ENCODE measurements at regions not wholly inside any gene's neighbourhood (a gene's known extent, or its start where the extent isn't known, plus 50 kb on each side); places are given as distances from the start of the nearest gene placed in this dataset.

DNA sequence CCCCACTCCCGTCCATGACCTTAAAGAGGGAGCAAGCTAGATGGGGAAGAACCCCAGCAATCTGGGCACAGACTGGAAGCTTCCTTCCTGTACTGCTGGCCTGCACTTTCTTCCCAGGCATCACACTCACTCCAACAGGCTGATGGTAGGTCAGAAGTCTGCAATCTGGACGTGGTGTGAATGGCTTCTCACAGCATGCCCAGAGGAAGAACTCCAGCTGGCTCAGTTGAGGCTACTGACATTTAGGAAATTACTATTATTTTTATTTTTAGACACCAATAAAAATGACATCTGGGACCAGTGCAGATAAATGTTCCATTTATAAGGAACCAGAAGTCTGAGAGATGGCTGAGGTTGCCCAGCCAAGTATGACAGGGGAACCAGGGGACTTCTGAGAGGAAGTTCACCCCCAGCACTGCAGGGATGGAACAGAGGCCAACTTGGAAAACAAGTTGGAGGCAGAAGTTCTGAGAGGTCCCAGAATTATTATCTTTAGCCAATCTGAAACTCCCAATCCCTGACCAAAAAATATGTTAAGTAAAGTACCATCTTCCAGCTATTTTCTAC is 163.8 kb upstream of the CTNNB1 start:
- no peak for DNase-seq (ENCODE audit: extremely low read depth in 1 of 11, low read depth in 9 of 11, low spot score in 4 of 11)

DNA sequence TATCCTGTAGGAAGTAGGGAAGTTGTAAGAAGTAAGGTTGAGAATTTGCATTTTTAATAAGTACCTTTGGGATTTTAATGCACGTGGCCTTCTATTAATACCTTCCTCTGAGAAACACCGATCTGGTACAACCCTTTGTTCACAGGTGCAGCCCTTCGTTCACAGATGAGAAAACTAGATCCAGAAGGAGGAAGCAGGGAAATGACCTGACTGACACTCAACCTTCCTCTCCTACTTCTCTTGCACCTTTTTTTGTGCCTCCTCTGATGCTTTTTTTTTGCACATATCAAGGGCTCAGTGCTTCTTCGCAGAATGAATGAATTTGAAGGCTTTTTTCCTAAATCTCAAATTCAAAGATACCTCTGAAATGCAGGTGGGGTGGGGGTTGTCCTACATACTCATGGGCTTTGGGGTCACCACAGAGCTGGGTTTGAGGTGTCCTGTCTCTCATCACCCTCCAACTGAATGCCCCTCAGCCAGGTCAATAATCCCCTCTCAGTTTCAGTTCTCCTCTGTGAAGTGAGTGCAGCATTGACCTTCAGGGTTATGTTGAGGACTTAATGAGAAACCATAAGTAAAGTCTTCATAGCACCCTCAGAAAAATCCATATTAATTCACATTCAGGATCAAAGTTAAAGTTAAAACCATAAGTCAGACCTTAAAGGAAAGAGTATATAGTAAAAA is 161.5 kb upstream of the CTNNB1 start:
- DNase-seq (ENCODE audit: extremely low read depth in 1 of 11, low read depth in 9 of 11, low spot score in 4 of 11), result no peak

DNA sequence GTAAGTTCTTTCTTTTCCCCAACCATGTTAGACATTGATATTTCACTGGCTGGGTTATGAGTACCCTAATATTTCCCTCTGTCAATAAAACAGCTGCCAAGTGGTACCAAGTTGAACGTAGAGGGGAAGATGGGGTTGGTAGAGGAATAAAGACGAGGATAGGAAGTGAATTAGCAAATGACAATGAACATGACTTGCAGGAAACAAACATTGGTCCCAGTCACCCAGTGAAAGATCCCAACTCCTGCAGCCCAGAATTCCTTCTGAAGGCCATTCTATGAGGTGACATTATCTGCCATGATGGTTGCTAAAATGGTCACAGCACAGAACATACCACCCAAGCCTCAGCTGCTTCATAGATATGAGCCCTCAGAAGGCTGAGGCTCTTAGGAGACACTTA is 159.0 kb upstream of the CTNNB1 start:
- DNase-seq (ENCODE audit: extremely low read depth in 1 of 11, low read depth in 9 of 11, low spot score in 4 of 11), result no peak

DNA sequence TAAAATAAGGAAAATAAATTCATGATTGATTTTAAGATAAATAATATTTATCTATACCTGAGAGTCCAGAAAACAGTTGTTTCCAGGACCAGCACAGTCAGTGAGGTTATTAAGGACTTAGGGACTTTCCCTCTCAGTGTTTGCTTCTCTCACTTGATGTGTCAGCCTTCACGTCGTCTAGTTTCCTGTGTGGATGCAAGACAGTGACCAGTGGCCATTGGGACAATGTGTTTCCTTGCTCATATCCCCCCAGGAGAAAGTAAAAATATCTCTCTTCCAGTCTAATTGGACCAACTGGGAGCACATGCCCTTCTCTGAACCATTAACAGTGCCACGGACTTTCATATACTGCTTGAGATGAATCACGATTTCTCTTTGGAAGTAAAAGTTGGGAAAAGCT is 157.8 kb upstream of the CTNNB1 start:
- no peak for DNase-seq (ENCODE audit: extremely low read depth in 1 of 11, low read depth in 9 of 11, low spot score in 4 of 11)

DNA sequence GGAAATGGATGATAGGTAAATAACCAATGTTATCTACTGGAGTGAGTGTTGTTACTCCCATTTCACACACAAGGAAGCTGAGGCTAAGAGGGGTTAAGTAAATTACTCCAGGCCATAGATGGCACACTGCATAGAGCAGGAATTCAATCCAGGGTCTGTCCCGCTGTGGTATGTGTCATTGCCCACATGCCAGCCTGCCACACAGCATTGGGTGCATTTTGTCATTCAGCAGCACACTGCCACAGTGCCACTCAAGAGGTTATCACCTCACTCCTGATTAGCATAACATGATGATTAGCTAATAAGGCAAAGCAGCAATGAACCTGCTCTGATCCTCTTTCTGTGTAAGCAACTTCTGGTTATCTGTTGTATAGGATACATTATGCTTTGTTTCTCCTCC is 157.4 kb upstream of the CTNNB1 start:
- DNase-seq (ENCODE audit: extremely low read depth in 1 of 11, low read depth in 9 of 11, low spot score in 4 of 11), result no peak

DNA sequence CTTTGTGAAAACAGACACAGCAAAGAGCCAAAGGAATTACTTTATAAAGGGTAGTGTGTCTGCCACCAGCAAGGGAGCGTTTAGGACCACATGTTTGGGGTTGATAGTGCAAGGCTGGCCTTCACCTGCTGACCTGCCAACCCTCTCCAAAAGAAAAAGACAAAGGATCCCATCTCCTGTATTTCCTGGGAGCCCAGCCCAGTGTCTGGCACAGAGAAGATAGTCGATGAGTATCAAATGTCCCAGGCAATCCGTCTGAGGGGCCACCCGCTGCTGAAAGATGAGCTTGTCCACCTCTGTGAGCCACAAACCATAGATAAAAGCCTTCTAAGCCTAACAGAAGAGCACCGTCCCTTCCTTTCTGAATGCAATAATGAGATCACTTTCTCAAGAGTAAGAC is 154.8 kb upstream of the CTNNB1 start:
- DNase-seq (ENCODE audit: extremely low read depth in 1 of 11, low read depth in 9 of 11, low spot score in 4 of 11), result no peak

DNA sequence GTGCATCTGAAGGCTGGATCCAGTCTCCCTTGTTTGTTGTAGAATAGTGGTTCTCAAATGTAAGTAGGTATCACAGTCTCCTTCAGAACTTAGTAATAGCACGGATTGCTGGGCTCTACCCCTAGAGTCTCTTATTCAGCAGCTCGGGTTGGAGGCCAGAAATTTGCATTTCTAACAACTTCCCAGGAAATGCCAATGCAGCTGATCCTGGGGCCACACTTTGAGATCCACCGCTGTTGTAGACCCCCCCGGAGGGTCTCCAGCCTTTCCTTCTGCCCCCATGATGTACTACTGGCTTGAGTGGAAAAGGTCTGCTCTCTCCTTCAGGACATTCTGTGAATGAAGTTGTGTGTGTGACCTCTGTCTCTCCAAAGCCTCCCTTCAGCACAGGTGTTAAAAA is 153.8 kb upstream of the CTNNB1 start:
- DNase-seq (ENCODE audit: extremely low read depth in 1 of 11, low read depth in 9 of 11, low spot score in 4 of 11), result no peak

DNA sequence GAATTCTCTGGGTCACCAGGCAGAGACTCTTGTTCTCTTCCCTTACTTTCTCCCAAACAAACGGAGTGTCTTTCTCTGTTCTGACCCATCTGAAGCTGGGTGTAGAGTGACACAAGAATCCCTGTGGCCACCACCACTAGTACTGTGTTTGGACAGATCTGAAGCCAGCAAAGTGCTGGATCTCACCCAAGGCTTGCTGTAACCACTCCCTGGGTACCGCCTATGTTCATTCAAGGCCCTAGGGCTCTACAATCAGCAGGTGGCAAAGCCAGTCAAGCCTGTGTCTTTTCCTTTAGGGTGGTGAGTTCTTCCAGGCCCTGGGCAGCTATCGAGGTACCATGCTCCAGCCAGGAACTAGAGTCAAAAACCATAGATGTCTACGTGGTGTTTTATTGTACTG is 149.2 kb upstream of the CTNNB1 start:
- no peak for DNase-seq (ENCODE audit: extremely low read depth in 1 of 11, low read depth in 9 of 11, low spot score in 4 of 11)

DNA sequence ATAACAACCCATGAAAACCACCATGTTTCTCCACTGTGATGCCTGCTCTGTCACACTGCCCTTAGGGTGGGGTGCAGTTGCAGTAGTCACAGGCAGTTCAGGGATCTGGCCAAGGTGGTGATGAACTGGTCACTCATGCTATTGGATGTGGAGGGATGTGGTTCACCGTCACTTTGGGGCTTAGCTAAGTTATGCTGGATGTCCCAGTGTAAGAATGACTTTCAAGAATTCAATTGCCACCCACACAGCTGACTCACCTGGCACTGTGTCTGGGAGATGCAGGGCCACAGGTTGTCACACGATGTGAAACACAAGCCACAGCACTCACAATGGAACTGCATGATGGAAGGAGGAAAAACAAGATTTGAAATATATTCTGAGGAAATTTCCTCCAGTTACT is 146.1 kb upstream of the CTNNB1 start:
- no peak for DNase-seq (ENCODE audit: extremely low read depth in 1 of 11, low read depth in 9 of 11, low spot score in 4 of 11)

DNA sequence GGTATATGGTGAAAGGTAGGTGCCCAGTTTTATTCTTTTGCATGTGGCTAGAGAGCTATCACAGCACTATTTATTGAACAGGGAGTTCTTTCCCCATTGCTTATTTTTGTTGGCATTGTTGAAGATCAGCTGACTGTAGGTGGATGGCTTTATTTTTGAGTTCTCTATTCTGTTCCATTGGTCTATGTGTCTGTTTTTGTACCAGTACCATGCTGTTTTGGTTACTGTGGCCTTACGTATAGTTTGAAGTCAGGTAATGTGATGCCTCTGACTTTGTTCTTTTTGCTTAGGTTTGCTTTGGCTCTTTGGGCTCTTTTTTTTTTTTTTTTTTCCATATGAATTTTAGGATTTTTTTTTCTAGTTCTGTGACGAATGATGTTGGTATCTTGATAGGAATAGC is 139.2 kb upstream of the CTNNB1 start:
- DNase-seq (ENCODE audit: extremely low read depth in 1 of 11, low read depth in 9 of 11, low spot score in 4 of 11), result no peak

DNA sequence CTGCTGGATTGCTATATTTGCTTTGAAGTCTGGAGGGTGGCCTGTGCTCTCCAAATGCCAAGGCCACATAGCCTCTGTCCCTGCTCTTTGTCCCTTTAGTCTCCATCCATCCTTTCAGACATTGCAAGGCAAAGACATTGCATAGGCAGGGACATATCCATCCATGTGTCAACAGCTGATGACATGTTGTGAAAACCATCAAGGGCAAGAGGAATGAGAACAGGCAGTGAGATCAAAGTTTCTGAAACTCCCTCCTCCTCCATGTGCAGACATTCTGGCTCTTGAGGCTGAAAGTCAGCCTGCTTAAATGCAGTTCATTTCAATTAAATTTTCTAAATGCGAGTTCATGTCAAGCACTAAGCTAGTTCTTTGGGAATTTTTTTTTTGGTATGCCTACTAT is 135.2 kb upstream of the CTNNB1 start:
- no peak for DNase-seq (ENCODE audit: extremely low read depth in 1 of 11, low read depth in 9 of 11, low spot score in 4 of 11)

DNA sequence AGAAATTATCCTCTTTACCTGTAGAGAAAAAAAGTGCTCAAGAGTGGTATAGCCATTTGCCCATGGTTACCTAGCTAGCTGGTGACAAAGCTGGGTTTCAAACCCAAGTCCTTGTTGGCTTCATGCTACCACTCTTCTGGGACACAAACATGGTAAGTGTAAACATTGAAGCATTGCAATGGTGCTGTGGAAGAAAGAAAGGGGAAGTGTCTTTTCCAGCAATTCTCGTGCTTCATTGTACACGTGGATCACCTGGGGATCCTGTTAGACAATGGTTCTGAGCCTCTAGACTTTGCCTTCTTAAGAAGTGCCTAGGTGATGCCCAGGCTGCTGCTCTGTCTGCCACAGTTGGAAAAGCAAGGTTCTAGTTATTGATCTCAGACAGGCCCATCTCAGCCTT is 134.8 kb upstream of the CTNNB1 start:
- DNase-seq (ENCODE audit: extremely low read depth in 1 of 11, low read depth in 9 of 11, low spot score in 4 of 11), result no peak

DNA sequence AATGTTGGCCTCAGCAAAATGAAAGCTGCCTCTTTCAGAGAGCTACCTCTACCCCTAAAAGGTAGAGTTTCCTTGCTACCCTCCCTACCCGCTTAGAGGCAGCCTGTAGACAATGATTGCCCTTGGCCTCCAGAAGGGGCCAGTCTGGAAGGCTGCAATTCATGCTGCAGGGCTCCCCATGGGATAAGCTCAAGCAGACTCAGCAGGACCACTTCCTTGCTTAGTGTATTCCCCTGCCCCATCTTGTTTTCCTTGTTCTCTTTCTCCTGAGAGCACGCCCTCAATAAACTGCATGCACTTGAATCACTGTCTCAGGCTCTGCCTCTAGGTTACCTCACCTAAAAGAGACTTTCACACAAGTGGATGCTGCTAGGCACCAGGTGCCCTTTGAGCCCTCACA is 134.0 kb upstream of the CTNNB1 start:
- no peak for DNase-seq (ENCODE audit: extremely low read depth in 1 of 11, low read depth in 9 of 11, low spot score in 4 of 11)

DNA sequence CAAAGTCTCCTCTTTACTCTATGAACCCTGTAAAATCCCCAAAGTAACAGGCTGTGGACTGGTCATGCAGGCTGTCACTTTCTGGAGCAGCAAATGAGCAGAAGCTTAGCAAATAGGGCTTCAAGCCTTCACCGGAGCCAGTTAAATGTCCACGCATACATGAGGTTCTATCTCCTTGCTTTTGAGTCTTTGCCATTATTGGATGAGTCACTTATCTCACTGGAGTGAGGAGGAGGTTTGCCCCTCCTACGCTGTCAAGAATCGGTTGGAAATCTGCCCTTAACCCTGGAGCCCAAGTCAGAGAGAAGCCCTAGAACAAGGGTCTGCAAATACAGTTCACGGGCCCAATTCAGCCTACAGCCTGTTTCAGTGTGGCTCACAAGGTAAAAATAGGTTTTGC is 126.1 kb upstream of the CTNNB1 start:
- DNase-seq (ENCODE audit: extremely low read depth in 1 of 11, low read depth in 9 of 11, low spot score in 4 of 11), result no peak

DNA sequence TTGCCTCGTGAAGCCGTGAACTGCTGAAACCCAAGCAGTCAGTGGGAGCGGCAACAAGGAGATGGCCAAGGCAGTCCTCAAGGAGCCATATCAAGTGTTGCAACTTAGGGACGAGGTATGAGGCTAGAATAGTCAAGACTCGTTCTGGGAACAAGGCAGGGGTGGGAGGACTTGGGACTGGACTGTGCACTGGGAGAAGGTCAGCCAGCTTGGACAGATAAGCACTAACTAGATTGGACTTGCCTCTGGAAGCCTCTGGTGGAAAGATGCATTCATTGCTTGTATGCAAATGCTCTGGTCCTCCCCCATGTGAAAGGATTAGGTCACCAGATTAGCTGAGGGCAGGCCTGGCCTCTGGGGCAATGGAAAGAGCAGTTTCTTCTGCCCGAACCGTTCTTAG is 123.3 kb upstream of the CTNNB1 start:
- DNase-seq (ENCODE audit: extremely low read depth in 1 of 11, low read depth in 9 of 11, low spot score in 4 of 11), result no peak

DNA sequence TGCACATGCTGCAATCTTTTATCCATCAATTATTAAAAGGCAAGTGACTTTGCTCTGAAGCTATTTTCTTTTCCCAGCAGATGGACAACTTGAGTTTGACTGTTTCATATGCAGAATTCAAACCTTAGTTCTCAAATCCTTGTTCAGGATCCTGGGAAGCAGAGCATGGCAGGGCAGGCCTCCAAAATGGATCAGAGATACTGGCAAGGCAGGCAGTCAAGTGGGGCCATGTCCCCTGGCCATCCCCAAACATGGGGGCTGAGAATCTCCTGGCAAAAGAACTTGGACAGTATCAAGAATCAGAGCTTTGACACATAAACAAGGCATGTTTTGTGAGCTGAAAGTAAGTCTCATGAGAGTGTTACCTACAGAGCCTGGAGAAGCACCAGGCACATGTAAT is 122.9 kb upstream of the CTNNB1 start:
- no peak for DNase-seq (ENCODE audit: extremely low read depth in 1 of 11, low read depth in 9 of 11, low spot score in 4 of 11)

DNA sequence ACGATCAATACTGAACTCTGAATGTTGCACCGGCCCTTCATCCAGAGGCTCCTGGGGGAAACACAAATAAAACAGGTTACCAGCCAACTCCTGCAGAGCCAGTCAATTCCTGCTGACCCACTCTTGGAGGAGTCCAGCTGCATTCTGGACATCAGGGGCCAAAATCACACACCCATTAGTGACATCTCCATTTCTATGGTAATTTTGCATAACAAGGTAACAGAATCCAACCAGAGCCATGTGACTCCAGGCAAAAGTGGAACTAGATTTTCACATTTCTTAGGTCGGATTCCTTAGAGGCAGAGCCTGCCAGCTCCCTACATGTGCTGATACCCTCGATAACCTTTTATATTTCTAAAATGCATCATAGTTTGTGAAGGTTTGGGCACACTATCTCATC is 119.2 kb upstream of the CTNNB1 start:
- DNase-seq (ENCODE audit: extremely low read depth in 1 of 11, low read depth in 9 of 11, low spot score in 4 of 11), result no peak

DNA sequence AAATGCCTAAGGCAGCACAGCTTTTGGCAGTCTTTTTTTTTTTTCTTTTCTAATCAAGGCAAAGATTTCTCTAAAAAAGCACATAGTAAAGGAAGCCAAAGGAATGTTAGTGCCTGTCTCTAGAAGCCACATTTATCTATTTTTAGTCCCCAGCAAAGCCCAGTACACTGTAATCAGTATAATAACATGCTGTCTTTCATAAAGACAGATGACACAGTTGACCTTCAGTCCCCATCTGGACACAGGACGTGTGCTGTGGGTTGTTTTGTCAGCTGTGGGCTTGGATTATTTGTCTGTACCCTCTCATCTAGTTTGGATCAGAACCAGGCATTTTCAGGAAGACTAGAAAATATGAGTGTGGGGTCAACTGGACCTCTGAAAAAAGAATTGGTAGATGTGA is 110.4 kb upstream of the CTNNB1 start:
- DNase-seq (ENCODE audit: extremely low read depth in 1 of 11, low read depth in 9 of 11, low spot score in 4 of 11), result no peak

DNA sequence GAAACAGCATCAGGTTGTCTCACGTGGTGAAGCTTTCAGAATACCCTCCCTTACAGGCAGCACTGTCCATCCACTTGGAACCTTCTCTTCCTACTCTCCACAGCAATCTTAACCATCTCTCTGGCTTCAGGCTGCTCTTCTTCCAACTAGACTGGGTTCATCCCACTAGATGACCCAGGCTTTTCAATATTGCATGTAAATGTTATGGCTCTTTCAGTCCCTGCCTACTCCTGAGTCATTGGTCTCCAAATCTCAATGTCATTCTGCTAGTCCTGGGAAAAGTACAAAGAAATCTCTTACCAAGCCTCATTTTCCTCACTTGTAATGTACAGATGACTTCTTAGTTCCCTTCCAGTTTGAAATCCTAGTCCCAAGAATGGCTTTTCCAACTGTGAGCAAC is 109.7 kb upstream of the CTNNB1 start:
- no peak for DNase-seq (ENCODE audit: extremely low read depth in 1 of 11, low read depth in 9 of 11, low spot score in 4 of 11)

DNA sequence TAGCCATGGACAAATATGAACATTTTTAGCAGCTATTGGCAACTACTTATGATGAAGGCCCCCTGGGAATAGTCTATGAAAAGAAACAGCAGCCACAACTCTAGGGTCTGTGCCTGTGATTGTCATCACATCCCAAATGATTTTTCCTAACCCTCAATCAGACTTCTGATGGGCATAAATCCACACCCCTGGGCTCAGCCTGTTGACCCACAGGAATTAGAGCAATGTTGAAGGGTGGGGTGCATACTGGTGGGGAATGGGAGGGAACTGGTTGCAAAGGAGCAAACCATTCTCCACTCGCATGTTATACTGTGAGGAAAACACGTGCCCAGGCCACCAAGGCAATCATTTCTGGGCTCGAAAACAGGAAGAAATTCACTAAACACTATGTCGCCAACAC is 106.5 kb upstream of the CTNNB1 start:
- no peak for DNase-seq (ENCODE audit: extremely low read depth in 1 of 11, low read depth in 9 of 11, low spot score in 4 of 11)

DNA sequence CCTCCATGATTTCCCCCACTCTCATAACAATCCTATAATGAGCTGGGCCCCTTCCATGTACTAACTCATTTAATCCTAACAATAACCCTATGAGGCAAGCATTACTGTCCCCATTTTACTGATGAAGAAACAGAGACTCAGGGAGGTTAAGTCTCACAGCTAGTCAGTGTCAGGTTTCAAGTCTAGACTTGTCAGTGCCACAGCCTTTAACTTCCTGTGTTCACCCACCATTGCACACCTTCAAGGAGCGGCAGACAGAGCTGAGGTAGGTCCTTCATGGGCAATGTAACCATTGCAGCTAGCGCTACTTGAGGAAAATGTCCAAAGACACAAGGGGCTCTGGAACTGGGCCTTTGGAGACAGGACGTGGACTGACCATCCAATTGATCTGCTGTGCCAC is 105.8 kb upstream of the CTNNB1 start:
- no peak for DNase-seq (ENCODE audit: extremely low read depth in 1 of 11, low read depth in 9 of 11, low spot score in 4 of 11)

DNA sequence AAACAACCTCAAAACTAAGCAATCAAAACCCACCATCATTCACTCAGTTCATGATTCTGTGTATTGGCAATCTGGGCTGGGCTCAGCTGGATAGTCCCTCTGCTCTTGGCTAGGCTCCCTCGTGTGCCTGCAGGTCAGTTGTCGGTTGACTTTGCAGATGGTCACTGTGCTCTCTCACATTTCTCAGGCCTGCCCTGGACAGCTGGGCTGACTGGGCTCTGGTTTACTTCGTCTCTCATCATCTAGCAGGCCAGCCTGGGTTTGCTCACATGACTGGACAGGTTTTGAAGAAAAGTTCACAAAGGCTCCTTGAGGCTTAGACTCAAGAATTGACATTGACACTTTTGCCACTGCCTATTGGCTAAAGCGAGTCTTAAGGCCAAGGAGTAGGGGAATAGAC is 105.0 kb upstream of the CTNNB1 start:
- no peak for DNase-seq (ENCODE audit: extremely low read depth in 1 of 11, low read depth in 9 of 11, low spot score in 4 of 11)

Measured in renal cortex interstitium (tissue), 11 donors.